HCT116 (cell line): ENCODE measurements at regions not wholly inside any gene's neighbourhood (a gene's known extent, or its start where the extent isn't known, plus 50 kb on each side); places are given as distances from the start of the nearest gene placed in this dataset.

Experiments used
- ATAC-seq: fragments of 200-7000 bp; cut with Tn5 transposase; 2 replicates; pipeline ENCODE4 v1.9.1; 2020; ENCODE audit warnings: mild to moderate bottlenecking, moderate library complexity
- BruUV-seq: library from RNA; stranded (reverse); fragments of 400-500 nt; replicated peaks from 2 replicates; lab custom pipeline; 2021; lab: Mats Ljungman, UMichigan
- CTCF ChIA-PET: fragments of 300-600 bp; sonication (Branson Sonifier 250); formaldehyde crosslinking; loops from one replicate; lab custom pipeline; 2021; ENCODE audit warnings: antibody characterized with exemption; lab: Charles Lee
- POLR2A ChIA-PET: fragments of 300-600, 350-600 bp; sonication (Branson Sonifier 250); formaldehyde crosslinking; loops from one replicate; lab custom pipeline; 2021; ENCODE audit warnings: antibody characterized with exemption; lab: Charles Lee
- RAD21 ChIA-PET, 2 experiments: fragments of 300-600 bp; sonication (Branson Sonifier 250); formaldehyde crosslinking; loops; one replicate each; lab custom pipeline; 2023; ENCODE audit warnings: low total read pairs in 2 of 2; ENCODE audit not compliant: uncharacterized antibody in 2 of 2, unreplicated experiment in 2 of 2, low non-redundant PET in 1 of 2; lab: Charles Lee
- DNase-seq: peaks from one replicate; pipeline ENCODE4 v3.0.0-alpha.2; 2010; ENCODE audit warnings: low read depth, low spot score
- H2AFZ ChIP-seq: fragments of 200-600 bp; shearing (Covaris generic), sonication (generic); 2 replicates; pipeline ENCODE4 v1.6.1; 2017; ENCODE audit warnings: low read depth, mixed run types, mixed read lengths, antibody characterized with exemption, low read length; ENCODE audit not compliant: poor library complexity, severe bottlenecking
- H3K27ac ChIP-seq: 2 replicates; pipeline ENCODE4 v1.5.1; 2012; ENCODE audit warnings: low read depth, low read length
- H3K27me3 ChIP-seq: fragments of 200-600 bp; sonication (generic); 2 replicates; pipeline ENCODE4 v1.6.1; 2016; ENCODE audit warnings: mixed run types, low read length, mixed read lengths; ENCODE audit not compliant: insufficient read depth
- H3K36me3 ChIP-seq, 2 experiments: fragments of 200-500 bp in 1 of 2; fragments of 200-600 bp in 1 of 2; sonication (Bioruptor generic) in 1 of 2; sonication (generic) in 1 of 2; 2 replicates each; pipeline versions ENCODE4 v1.5.1 to v1.6.1; 2014 to 2016; ENCODE audit warnings: low read length in 2 of 2, inconsistent platforms in 1 of 2, mixed read lengths in 1 of 2, mixed run types in 1 of 2; ENCODE audit not compliant: insufficient read depth in 2 of 2, control insufficient read depth in 1 of 2
- H3K4me1 ChIP-seq, 2 experiments: fragments of 200-600 bp in 1 of 2; sonication (generic) in 1 of 2; 2 replicates each; pipeline versions ENCODE4 v1.5.1 to v1.6.1; 2012 to 2017; ENCODE audit warnings: low read length in 2 of 2, inconsistent platforms in 1 of 2, mild to moderate bottlenecking in 1 of 2, mixed read lengths in 1 of 2, mixed run types in 1 of 2, moderate library complexity in 1 of 2; ENCODE audit not compliant: insufficient read depth in 2 of 2, control insufficient read depth in 1 of 2
- H3K4me2 ChIP-seq: fragments of 200-600 bp; sonication (generic); 2 replicates; pipeline ENCODE4 v1.6.1; 2017; ENCODE audit warnings: mixed run types, low read length, mixed read lengths
- H3K4me3 ChIP-seq, 2 experiments: fragments of 200-600 bp in 1 of 2; sonication (generic) in 1 of 2; replicated peaks in 1 of 2; 2 replicates each; pipeline ENCODE4 v1.5.1; 2011 to 2016; ENCODE audit warnings: low read length in 2 of 2, control low read depth in 1 of 2, low read depth in 1 of 2, mild to moderate bottlenecking in 1 of 2, mixed read lengths in 1 of 2, mixed run types in 1 of 2
- H3K79me2 ChIP-seq: fragments of 200-600 bp; sonication (generic); 2 replicates; pipeline ENCODE4 v1.6.1; 2017; ENCODE audit warnings: mild to moderate bottlenecking, mixed run types, low read length, moderate library complexity, mixed read lengths; ENCODE audit not compliant: insufficient read depth
- H3K9ac ChIP-seq: fragments of 200-600 bp; sonication (generic); 2 replicates; pipeline ENCODE4 v1.6.1; 2016; ENCODE audit warnings: low read length, mixed read lengths
- H3K9me2 ChIP-seq: fragments of 200-600 bp; sonication (generic), shearing (Covaris generic); 2 replicates; pipeline ENCODE4 v1.6.1; 2017; ENCODE audit warnings: mixed run types, mild to moderate bottlenecking, moderate library complexity; ENCODE audit not compliant: insufficient read depth
- H3K9me3 ChIP-seq, 2 experiments: fragments of 200-500 bp in 1 of 2; fragments of 200-600 bp in 1 of 2; sonication (Bioruptor generic) in 1 of 2; sonication (generic) in 1 of 2; 2 replicates each; pipeline ENCODE4 v1.6.1; 2014 to 2017; ENCODE audit warnings: low read length in 2 of 2, mixed read lengths in 2 of 2, inconsistent platforms in 1 of 2, low read depth in 1 of 2, mild to moderate bottlenecking in 1 of 2, mixed run types in 1 of 2, moderate library complexity in 1 of 2; ENCODE audit not compliant: control insufficient read depth in 1 of 2, insufficient read depth in 1 of 2
- H4K20me1 ChIP-seq: fragments of 200-600 bp; sonication (generic), shearing (Covaris generic); 2 replicates; pipeline ENCODE4 v1.6.1; 2017; ENCODE audit warnings: mixed run types, mild to moderate bottlenecking, moderate library complexity; ENCODE audit not compliant: insufficient read depth
- CBX3 ChIP-seq: IDR thresholded peaks from 2 replicates; pipeline ENCODE4 v1.6.1; 2012; ENCODE audit warnings: low read depth
- EGR1 ChIP-seq: IDR thresholded peaks from 2 replicates; pipeline ENCODE4 v1.6.1; 2012; ENCODE audit warnings: low read depth
- ELF1 ChIP-seq: IDR thresholded peaks from 2 replicates; pipeline ENCODE4 v1.6.1; 2012; ENCODE audit warnings: low read depth, borderline replicate concordance
- EZH2 ChIP-seq: fragments of 200-600 bp; sonication (generic); IDR thresholded peaks from 2 replicates; pipeline ENCODE4 v1.6.1; 2017; ENCODE audit warnings: antibody characterized with exemption, mixed run types
- JUND ChIP-seq: IDR thresholded peaks from 2 replicates; pipeline ENCODE4 v1.6.1; 2012
- MAX ChIP-seq: IDR thresholded peaks from 2 replicates; pipeline ENCODE4 v1.6.1; 2012
- POLR2A ChIP-seq: IDR thresholded peaks from 2 replicates; pipeline ENCODE4 v1.7.0; 2011; ENCODE audit warnings: borderline replicate concordance; ENCODE audit not compliant: insufficient read depth, insufficient read length; ENCODE audit errors: extremely low read depth
- POLR2AphosphoS5 ChIP-seq: IDR thresholded peaks from 2 replicates; pipeline ENCODE4 v1.6.1; 2011; ENCODE audit warnings: mild to moderate bottlenecking, low read depth, low read length, moderate library complexity
- REST ChIP-seq: IDR thresholded peaks from 2 replicates; pipeline ENCODE4 v1.6.1; 2012; ENCODE audit warnings: low read depth
- SIN3A ChIP-seq: IDR thresholded peaks from 2 replicates; pipeline ENCODE4 v1.6.1; 2012; ENCODE audit warnings: low read depth
- SP1 ChIP-seq: IDR thresholded peaks from 2 replicates; pipeline ENCODE4 v1.6.1; 2012; ENCODE audit warnings: low read depth
- SRF ChIP-seq: IDR thresholded peaks from 2 replicates; pipeline ENCODE4 v1.6.1; 2012; ENCODE audit warnings: low read depth
- ZBTB33 ChIP-seq: IDR thresholded peaks from 2 replicates; pipeline ENCODE4 v1.6.1; 2011; ENCODE audit warnings: mild to moderate bottlenecking, low read length, moderate library complexity; ENCODE audit not compliant: insufficient replicate concordance; ENCODE audit errors: extremely low read depth
- ZFX ChIP-seq: fragments of 450-650 bp; IDR thresholded peaks from 2 replicates; pipeline ENCODE4 v1.6.1; 2017
- ZNF274 ChIP-seq: fragments of 200-500 bp; sonication (Bioruptor generic); IDR thresholded peaks from 2 replicates; pipeline ENCODE4 v1.6.1; 2014; ENCODE audit warnings: mild to moderate bottlenecking, low read depth, low read length, inconsistent platforms
- intact Hi-C: fragments of 100-400 bp; cut with micrococcal nuclease; formaldehyde crosslinking; loops from 2 replicates; pipeline ENCODE4 v1.10.0; 2022

GRCh38 chr15:35306361-35306981, 221.4 kb upstream of the NANOGP8 start:
- peak; percentile 18 for DNase-seq
- BruUV-seq = no TSS peak

More at GRCh38 chr15:35306361-35306981, 221.4 kb upstream of the NANOGP8 start:
- peaks cover 19 to 28% of the 10 kb centered on the region in 2 experiments for H3K4me1 ChIP-seq
- H3K9me3 ChIP-seq = no peaks in the 10 kb centered on the region
- intact Hi-C loops = no loop called here
- ChIA-PET RAD21 (no interaction called here), CTCF (interaction anchor here (1.8 to 2.3 kb wide), 2 partner anchors 12 to 138 kb away, joined by 4 to 9 read pairs; no protein-coding TSS in a partner anchor), POLR2A (no interaction called here)
- H3K27me3 ChIP-seq = no peaks in the 10 kb centered on the region
- H3K4me3 ChIP-seq = no peak overlapping the region
- H3K9me2 ChIP-seq = no peaks in the 10 kb centered on the region
- H3K36me3 ChIP-seq = no peaks in the 10 kb centered on the region
- ATAC-seq = peak; percentile 92
- H3K79me2 ChIP-seq = no peaks in the 10 kb centered on the region
- no peak overlapping the region for H3K9ac ChIP-seq
- peak overlapping the region; percentile 37 for H3K4me2 ChIP-seq
- peak overlapping the region; percentile 41 for H2AFZ ChIP-seq
- no peaks in the 10 kb centered on the region for H4K20me1 ChIP-seq
- no peak for TF ChIP-seq SIN3A
- no peak for TF ChIP-seq REST
- TF ChIP-seq ZBTB33 = no peak
- no peak for TF ChIP-seq SP1
- TF ChIP-seq EGR1 = no peak
- no peak for TF ChIP-seq ZNF274
- TF ChIP-seq ELF1 = no peak
- TF ChIP-seq CBX3 = no peak
- no peak for TF ChIP-seq SRF
- no peak for TF ChIP-seq POLR2AphosphoS5
- TF ChIP-seq JUND = no peak
- TF ChIP-seq ZFX = no peak
- TF ChIP-seq POLR2A = no peak
- no peak for TF ChIP-seq EZH2
- no peak for TF ChIP-seq MAX
- peak overlapping the region; percentile 38 for H3K27ac ChIP-seq
